ENCODE measurements at regions not wholly inside any gene's neighbourhood (a gene's known extent, or its start where the extent isn't known, plus 50 kb on each side); places are given as distances from the start of the nearest gene placed in this dataset.

DNA sequence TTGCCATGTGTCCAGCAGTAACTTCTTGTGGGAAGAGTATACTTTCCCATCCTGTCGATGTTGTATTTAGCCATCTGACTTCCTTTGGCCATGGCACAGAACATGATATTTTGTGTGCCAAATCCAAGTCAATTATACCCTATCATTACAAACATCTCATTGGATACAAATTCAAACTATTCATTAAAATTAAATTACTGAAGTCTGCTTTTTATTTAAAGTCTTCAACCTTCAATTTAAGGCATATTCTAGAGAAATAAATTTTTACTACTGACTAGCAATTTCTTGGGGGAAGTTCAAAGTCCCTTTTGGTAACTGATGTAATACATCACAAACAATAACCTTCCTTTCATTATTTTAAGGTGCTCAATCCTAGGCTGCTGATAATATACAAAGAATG is 192.6 kb downstream of the SLC6A15 start:
- Histone ChIP-seq H3K4me3 (no peak overlapping the region), H3K36me3 (no peaks in the 10 kb centered on the region), H3K9me3 (replicated peaks) (no peaks in the 10 kb centered on the region), H3K27ac (replicated peaks) (no peak overlapping the region), H3K4me1 (no peaks in the 10 kb centered on the region), H3K27me3 (ENCODE audit: low read depth) (no peaks in the 10 kb centered on the region)
- TF ChIP-seq, protein P1, sequence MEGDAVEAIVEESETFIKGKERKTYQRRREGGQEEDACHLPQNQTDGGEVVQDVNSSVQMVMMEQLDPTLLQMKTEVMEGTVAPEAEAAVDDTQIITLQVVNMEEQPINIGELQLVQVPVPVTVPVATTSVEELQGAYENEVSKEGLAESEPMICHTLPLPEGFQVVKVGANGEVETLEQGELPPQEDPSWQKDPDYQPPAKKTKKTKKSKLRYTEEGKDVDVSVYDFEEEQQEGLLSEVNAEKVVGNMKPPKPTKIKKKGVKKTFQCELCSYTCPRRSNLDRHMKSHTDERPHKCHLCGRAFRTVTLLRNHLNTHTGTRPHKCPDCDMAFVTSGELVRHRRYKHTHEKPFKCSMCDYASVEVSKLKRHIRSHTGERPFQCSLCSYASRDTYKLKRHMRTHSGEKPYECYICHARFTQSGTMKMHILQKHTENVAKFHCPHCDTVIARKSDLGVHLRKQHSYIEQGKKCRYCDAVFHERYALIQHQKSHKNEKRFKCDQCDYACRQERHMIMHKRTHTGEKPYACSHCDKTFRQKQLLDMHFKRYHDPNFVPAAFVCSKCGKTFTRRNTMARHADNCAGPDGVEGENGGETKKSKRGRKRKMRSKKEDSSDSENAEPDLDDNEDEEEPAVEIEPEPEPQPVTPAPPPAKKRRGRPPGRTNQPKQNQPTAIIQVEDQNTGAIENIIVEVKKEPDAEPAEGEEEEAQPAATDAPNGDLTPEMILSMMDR (IDR thresholded peaks at IDR 0.05; ENCODE audit: borderline replicate concordance) = no peak
- no peak for DNase-seq
- intact Hi-C loops (cut with micrococcal nuclease) = no loop called here

DNA sequence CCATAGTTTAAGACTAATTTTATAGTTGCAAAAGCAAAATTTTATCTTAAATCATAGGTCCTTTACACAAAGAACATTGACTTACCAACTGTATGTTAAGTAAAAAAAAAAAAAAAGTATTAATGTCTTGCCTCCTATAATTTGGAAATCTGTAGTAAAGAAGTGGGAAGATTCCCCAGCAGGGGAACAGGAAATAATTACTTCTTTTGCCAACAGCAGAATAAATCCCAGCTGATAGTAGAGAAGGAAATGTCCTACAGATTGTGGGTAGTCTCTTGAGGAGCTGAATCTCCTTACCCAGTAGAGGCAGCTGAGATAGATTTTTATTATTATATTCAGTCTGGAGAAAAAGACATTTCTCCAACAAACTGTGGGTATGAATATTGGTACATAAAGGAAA is 193.7 kb downstream of the SLC6A15 start:
- Histone ChIP-seq H3K4me3 (no peak overlapping the region), H3K9me3 (replicated peaks) (no peaks in the 10 kb centered on the region), H3K36me3 (no peaks in the 10 kb centered on the region), H3K4me1 (no peaks in the 10 kb centered on the region), H3K27me3 (ENCODE audit: low read depth) (no peaks in the 10 kb centered on the region), H3K27ac (replicated peaks) (no peak overlapping the region)
- intact Hi-C loops (cut with micrococcal nuclease) = no loop called here
- TF ChIP-seq, protein P1 (IDR thresholded peaks at IDR 0.05; ENCODE audit: borderline replicate concordance) = no peak
- no peak for DNase-seq

DNA sequence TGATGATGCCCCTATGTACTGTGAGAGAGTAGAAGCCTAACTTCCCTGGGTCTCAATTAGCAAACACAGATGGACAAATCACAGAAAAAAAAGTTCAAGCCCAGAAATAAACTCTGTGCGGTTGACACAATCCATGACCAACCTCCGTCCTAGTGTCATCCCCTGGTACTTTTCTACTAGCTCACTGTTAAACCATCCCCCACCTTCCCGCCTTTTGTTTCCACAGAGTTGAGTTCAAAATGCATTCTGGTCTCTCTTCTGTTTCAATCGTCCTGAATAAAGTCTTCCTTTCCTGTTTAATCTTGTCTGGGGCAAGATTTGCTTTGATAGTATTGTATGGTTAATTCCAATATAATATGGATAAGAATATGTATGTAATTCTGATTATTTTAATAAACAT is 199.9 kb downstream of the SLC6A15 start:
- TF ChIP-seq, protein P1 (IDR thresholded peaks at IDR 0.05; ENCODE audit: borderline replicate concordance) = no peak
- intact Hi-C loops (cut with micrococcal nuclease) = no loop called here
- H3K27me3 ChIP-seq (ENCODE audit: low read depth) = no peaks in the 10 kb centered on the region
- no peaks in the 10 kb centered on the region for H3K36me3 ChIP-seq
- no peak for DNase-seq
- H3K4me3 ChIP-seq = no peak overlapping the region
- H3K27ac ChIP-seq (replicated peaks) = no peak overlapping the region
- H3K4me1 ChIP-seq = no peaks in the 10 kb centered on the region
- no peaks in the 10 kb centered on the region for H3K9me3 ChIP-seq (replicated peaks)

DNA sequence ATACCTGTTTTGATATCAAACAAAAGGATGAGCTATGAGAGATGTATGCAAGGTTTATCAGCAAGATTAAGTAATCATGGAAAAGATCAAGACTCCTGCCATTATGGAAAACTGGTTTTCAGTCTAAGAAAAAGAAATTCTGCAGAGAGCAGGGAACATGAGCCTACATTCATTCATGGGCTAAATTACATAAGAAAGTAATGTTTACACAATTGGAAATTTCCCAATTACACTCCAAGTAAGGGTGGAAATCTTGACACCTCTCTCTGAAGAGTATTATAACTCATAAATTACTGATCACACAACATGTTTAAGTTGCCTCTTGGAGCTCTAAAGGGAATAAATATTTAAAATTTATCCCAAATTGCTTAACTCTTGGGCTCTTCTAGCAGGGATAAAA is 206.2 kb downstream of the SLC6A15 start:
- Histone ChIP-seq H3K27ac (replicated peaks) (no peak overlapping the region), H3K36me3 (no peaks in the 10 kb centered on the region), H3K9me3 (replicated peaks) (no peaks in the 10 kb centered on the region), H3K27me3 (ENCODE audit: low read depth) (no peaks in the 10 kb centered on the region), H3K4me3 (no peak overlapping the region), H3K4me1 (no peaks in the 10 kb centered on the region)
- no peak for DNase-seq
- TF ChIP-seq, protein P1 (IDR thresholded peaks at IDR 0.05; ENCODE audit: borderline replicate concordance) = no peak
- intact Hi-C loops (cut with micrococcal nuclease) = no loop called here

DNA sequence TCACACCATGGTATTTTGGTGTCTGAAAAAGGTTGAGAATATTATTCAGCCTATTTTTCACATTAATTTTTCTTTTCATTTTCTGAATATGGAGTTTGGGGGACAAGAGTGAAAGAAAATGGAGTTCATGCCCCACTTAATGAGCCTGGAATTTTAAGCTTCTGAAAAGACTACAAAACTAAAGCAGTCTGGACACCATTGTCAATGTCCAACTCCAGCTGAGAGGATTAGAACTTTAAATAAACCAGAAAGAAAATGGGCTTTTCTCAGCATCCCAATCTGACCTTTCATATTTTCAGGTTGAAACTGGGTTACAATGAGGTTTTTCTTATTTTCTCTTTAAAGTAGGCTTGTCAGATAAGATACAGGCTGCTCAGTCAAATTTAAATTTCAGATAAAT is 207.7 kb downstream of the SLC6A15 start:
- Histone ChIP-seq H3K27me3 (ENCODE audit: low read depth) (no peaks in the 10 kb centered on the region), H3K4me1 (no peaks in the 10 kb centered on the region), H3K27ac (replicated peaks) (no peak overlapping the region), H3K4me3 (no peak overlapping the region), H3K9me3 (replicated peaks) (no peaks in the 10 kb centered on the region), H3K36me3 (no peaks in the 10 kb centered on the region)
- DNase-seq = no peak
- TF ChIP-seq, protein P1 (IDR thresholded peaks at IDR 0.05; ENCODE audit: borderline replicate concordance) = no peak
- intact Hi-C loops (cut with micrococcal nuclease) = no loop called here

DNA sequence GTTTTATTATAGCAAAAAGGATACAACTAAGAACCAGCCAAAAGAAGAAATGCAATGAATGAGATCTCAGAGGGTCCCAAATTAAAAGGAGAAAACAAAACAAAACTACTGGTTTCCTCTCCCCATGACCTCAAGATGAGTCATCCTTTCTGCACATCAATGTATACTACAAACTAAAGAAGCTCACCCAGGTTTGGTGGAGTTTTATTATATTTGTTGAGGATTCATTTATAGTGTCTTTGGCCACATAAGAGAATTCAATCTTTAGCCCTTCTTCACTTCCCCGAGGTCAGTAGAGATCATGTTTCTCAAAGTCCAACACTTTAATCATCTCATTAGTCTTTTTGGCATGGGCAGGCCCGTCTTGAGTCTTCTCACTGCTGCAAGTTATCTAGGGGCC is 210.6 kb downstream of the SLC6A15 start:
- no peaks in the 10 kb centered on the region for H3K9me3 ChIP-seq (replicated peaks)
- TF ChIP-seq, protein P1 (IDR thresholded peaks at IDR 0.05; ENCODE audit: borderline replicate concordance) = no peak
- DNase-seq = no peak
- H3K27me3 ChIP-seq (ENCODE audit: low read depth) = no peaks in the 10 kb centered on the region
- H3K4me3 ChIP-seq = no peak overlapping the region
- intact Hi-C loops (cut with micrococcal nuclease) = no loop called here
- H3K36me3 ChIP-seq = no peaks in the 10 kb centered on the region
- no peaks in the 10 kb centered on the region for H3K4me1 ChIP-seq
- no peak overlapping the region for H3K27ac ChIP-seq (replicated peaks)
